Neural cell (in vitro differentiated cells): ENCODE measurements at regions not wholly inside any gene's neighbourhood (a gene's known extent, or its start where the extent isn't known, plus 50 kb on each side); places are given as distances from the start of the nearest gene placed in this dataset.

ENCODE experiments used
- H2AFZ ChIP-seq: fragments of 200-600, 300-800 bp; sonication (generic), shearing (Covaris generic); 2 replicates; pipeline ENCODE4 v1.6.0; 2014; ENCODE audit warnings: low read depth, mild to moderate bottlenecking, antibody characterized with exemption, low read length, moderate library complexity
- H3F3A ChIP-seq: fragments of 200-600 bp; shearing (Covaris generic); 2 replicates; pipeline ENCODE4 v1.6.1; 2016; ENCODE audit warnings: mild to moderate bottlenecking, moderate library complexity, mixed read lengths, antibody characterized with exemption, low read length; ENCODE audit not compliant: insufficient read depth, poor library complexity, severe bottlenecking
- H3K27ac ChIP-seq: fragments of 200-600, 300-800 bp; sonication (generic), shearing (Covaris generic); 2 replicates; pipeline ENCODE4 v1.5.1; 2014; ENCODE audit warnings: mild to moderate bottlenecking, low read length, moderate library complexity
- H3K27me3 ChIP-seq: fragments of 300-800, 200-600 bp; sonication (generic), shearing (Covaris generic); 2 replicates; pipeline ENCODE4 v1.6.0; 2014; ENCODE audit warnings: mild to moderate bottlenecking, low read depth, low read length, moderate library complexity; ENCODE audit not compliant: insufficient read depth
- H3K36me3 ChIP-seq: fragments of 300-800, 200-600 bp; sonication (generic), shearing (Covaris generic); 2 replicates; pipeline ENCODE4 v1.5.1; 2014; ENCODE audit warnings: mild to moderate bottlenecking, antibody characterized with exemption, low read length, moderate library complexity; ENCODE audit not compliant: insufficient read depth
- H3K4me2 ChIP-seq: fragments of 300-800, 200-600 bp; sonication (generic), shearing (Covaris generic); 2 replicates; pipeline ENCODE4 v1.6.0; 2014; ENCODE audit warnings: mild to moderate bottlenecking, low read length
- H3K4me3 ChIP-seq: fragments of 300-800, 200-600 bp; sonication (generic), shearing (Covaris generic); 2 replicates; pipeline ENCODE4 v1.5.1; 2014; ENCODE audit warnings: mild to moderate bottlenecking, low read length, moderate library complexity
- H3K79me2 ChIP-seq: fragments of 200-600 bp; shearing (Covaris generic); replicated peaks from 2 replicates; pipeline ENCODE4 v1.6.0; 2014; ENCODE audit warnings: mild to moderate bottlenecking, low read length, moderate library complexity; ENCODE audit not compliant: insufficient read depth
- H3K9ac ChIP-seq: fragments of 300-800, 200-600 bp; sonication (generic), shearing (Covaris generic); 2 replicates; pipeline ENCODE4 v1.6.1; 2016; ENCODE audit warnings: mild to moderate bottlenecking, low read length, mixed read lengths
- H3K9me2 ChIP-seq: fragments of 200-600 bp; shearing (Covaris generic); 2 replicates; pipeline ENCODE4 v1.6.1; 2016; ENCODE audit warnings: mild to moderate bottlenecking, low read length, mixed read lengths; ENCODE audit not compliant: insufficient read depth
- H3K9me3 ChIP-seq: fragments of 200-600, 300-800 bp; sonication (generic), shearing (Covaris generic); 2 replicates; pipeline ENCODE4 v1.6.1; 2016; ENCODE audit warnings: mild to moderate bottlenecking, mixed run types, low read length, moderate library complexity, mixed read lengths
- H4K20me1 ChIP-seq: fragments of 200-600 bp; shearing (Covaris generic); 2 replicates; pipeline ENCODE4 v1.6.1; 2016; ENCODE audit warnings: mild to moderate bottlenecking, mixed run types; ENCODE audit not compliant: insufficient read depth
- EP300 ChIP-seq: fragments of 450-650 bp; conservative IDR thresholded peaks from 2 replicates; pipeline ENCODE4 v1.6.1; 2014; ENCODE audit warnings: antibody characterized with exemption, mild to moderate bottlenecking, moderate library complexity; ENCODE audit not compliant: poor library complexity, severe bottlenecking
- EZH2 ChIP-seq: fragments of 200-600, 300-800 bp; shearing (Covaris generic), sonication (generic); IDR thresholded peaks from 2 replicates; pipeline ENCODE4 v1.6.1; 2014; ENCODE audit warnings: antibody characterized with exemption, low read length, borderline replicate concordance, mild to moderate bottlenecking; ENCODE audit not compliant: insufficient read depth, poor library complexity, severe bottlenecking
- MXI1 ChIP-seq: fragments of 450-650 bp; conservative IDR thresholded peaks from 2 replicates; pipeline ENCODE4 v1.6.1; 2014; ENCODE audit warnings: antibody characterized with exemption, mild to moderate bottlenecking; ENCODE audit not compliant: poor library complexity, severe bottlenecking
- POLR2AphosphoS5 ChIP-seq: IDR thresholded peaks from 2 replicates; pipeline ENCODE4 v1.6.1; 2012
- RAD21 ChIP-seq: fragments of 450-650 bp; conservative IDR thresholded peaks from 2 replicates; pipeline ENCODE4 v1.6.1; 2014; ENCODE audit warnings: antibody characterized with exemption, mild to moderate bottlenecking, moderate library complexity
- REST ChIP-seq: IDR thresholded peaks from 2 replicates; pipeline ENCODE4 v1.6.1; 2012; ENCODE audit warnings: borderline replicate concordance
- SMC3 ChIP-seq: fragments of 450-650 bp; conservative IDR thresholded peaks from 2 replicates; pipeline ENCODE4 v1.6.1; 2014; ENCODE audit warnings: antibody characterized with exemption, mild to moderate bottlenecking, moderate library complexity; ENCODE audit not compliant: poor library complexity
- TAF1 ChIP-seq: IDR thresholded peaks from 2 replicates; pipeline ENCODE4 v1.6.1; 2012; ENCODE audit warnings: low read depth
- TF ChIP-seq, protein P1 (sequence below): fragments of 450-650 bp; IDR thresholded peaks from 2 replicates; pipeline ENCODE4 v1.5.1; 2014; ENCODE audit warnings: antibody characterized with exemption, mild to moderate bottlenecking, moderate library complexity; ENCODE audit not compliant: poor library complexity, severe bottlenecking

- H3K9me3 ChIP-seq: no peaks in the 10 kb centered on the region
- no peaks in the 10 kb centered on the region for H3F3A ChIP-seq
- no peaks in the 10 kb centered on the region for H3K79me2 ChIP-seq
- no peaks in the 10 kb centered on the region for H3K9me2 ChIP-seq
- no peak overlapping the region for H3K27ac ChIP-seq
- H3K27me3 ChIP-seq: no peaks in the 10 kb centered on the region
- H2AFZ ChIP-seq: no peak overlapping the region
- no peak overlapping the region for H3K4me3 ChIP-seq
- no peak overlapping the region for H3K9ac ChIP-seq
- no peak for TF ChIP-seq POLR2AphosphoS5
- TF ChIP-seq REST: no peak
- no peak for TF ChIP-seq TAF1
- no peak for TF ChIP-seq SMC3
- TF ChIP-seq EZH2: no peak
- no peak for TF ChIP-seq EP300
- no peak for TF ChIP-seq RAD21
- TF ChIP-seq, protein P1, sequence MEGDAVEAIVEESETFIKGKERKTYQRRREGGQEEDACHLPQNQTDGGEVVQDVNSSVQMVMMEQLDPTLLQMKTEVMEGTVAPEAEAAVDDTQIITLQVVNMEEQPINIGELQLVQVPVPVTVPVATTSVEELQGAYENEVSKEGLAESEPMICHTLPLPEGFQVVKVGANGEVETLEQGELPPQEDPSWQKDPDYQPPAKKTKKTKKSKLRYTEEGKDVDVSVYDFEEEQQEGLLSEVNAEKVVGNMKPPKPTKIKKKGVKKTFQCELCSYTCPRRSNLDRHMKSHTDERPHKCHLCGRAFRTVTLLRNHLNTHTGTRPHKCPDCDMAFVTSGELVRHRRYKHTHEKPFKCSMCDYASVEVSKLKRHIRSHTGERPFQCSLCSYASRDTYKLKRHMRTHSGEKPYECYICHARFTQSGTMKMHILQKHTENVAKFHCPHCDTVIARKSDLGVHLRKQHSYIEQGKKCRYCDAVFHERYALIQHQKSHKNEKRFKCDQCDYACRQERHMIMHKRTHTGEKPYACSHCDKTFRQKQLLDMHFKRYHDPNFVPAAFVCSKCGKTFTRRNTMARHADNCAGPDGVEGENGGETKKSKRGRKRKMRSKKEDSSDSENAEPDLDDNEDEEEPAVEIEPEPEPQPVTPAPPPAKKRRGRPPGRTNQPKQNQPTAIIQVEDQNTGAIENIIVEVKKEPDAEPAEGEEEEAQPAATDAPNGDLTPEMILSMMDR: no peak
- TF ChIP-seq MXI1: no peak
- no peaks in the 10 kb centered on the region for H3K36me3 ChIP-seq
- H3K4me2 ChIP-seq: no peak overlapping the region
- no peaks in the 10 kb centered on the region for H4K20me1 ChIP-seq
Observed at GRCh38 chr7:19533266-19533665, 175.6 kb downstream of the POLR1F start.

GRCh38 chr7:19530852-19531251, 178.0 kb downstream of the POLR1F start:
- Histone ChIP-seq H3K79me2 (no peaks in the 10 kb centered on the region), H3K36me3 (no peaks in the 10 kb centered on the region), H3K9ac (no peak overlapping the region), H3K9me3 (no peaks in the 10 kb centered on the region), H2AFZ (no peak overlapping the region), H3K27ac (no peak overlapping the region), H3K4me3 (no peak overlapping the region), H3K9me2 (no peaks in the 10 kb centered on the region), H4K20me1 (no peaks in the 10 kb centered on the region), H3K4me2 (no peak overlapping the region), H3F3A (no peaks in the 10 kb centered on the region), H3K27me3 (no peaks in the 10 kb centered on the region)
- TF ChIP-seq EZH2: no peak
- no peak for TF ChIP-seq MXI1
- no peak for TF ChIP-seq TAF1
- no peak for TF ChIP-seq RAD21
- TF ChIP-seq POLR2AphosphoS5: no peak
- TF ChIP-seq, protein P1: no peak
- TF ChIP-seq REST: no peak
- no peak for TF ChIP-seq SMC3
